ENCODE measurements at regions not wholly inside any gene's neighbourhood (a gene's known extent, or its start where the extent isn't known, plus 50 kb on each side); places are given as distances from the start of the nearest gene placed in this dataset.
"Not testable (repeated sequence)": the region's sequence is repeated elsewhere in the genome, so short reads cannot be mapped to it uniquely, and the experiment has no call there.

- WGBS: 83% methylated on average over 2 of the region's 2 CpGs
- Histone ChIP-seq H3K4me3 (no peak overlapping the region), H3K36me3 (no peaks in the 10 kb centered on the region), H3K9me3 (no peaks in the 10 kb centered on the region), H3K4me1 (no peaks in the 10 kb centered on the region), H3K27ac (replicated peaks in 1 of 4) (no peak overlapping the region), H3K27me3 (no peaks in the 10 kb centered on the region)
- TF ChIP-seq EP300 (IDR thresholded peaks at IDR 0.05) (no peak), CTCF (IDR thresholded peaks at IDR 0.05) (no peak), POLR2A (IDR thresholded peaks at IDR 0.05; ENCODE audit: low read depth) (no peak), POLR2AphosphoS5 (IDR thresholded peaks at IDR 0.05) (no peak)
- intact Hi-C loops (cut with DNase I): no loop called here
- no peak for DNase-seq (ENCODE audit: extremely low spot score)
Measured at GRCh38 chr3:67239353-67239752, 241.2 kb downstream of the KBTBD8 start.

GRCh38 chr3:67241084-67241483, 243.0 kb downstream of the KBTBD8 start:
- TF ChIP-seq CTCF (IDR thresholded peaks at IDR 0.05): no peak
- TF ChIP-seq POLR2AphosphoS5 (IDR thresholded peaks at IDR 0.05): no peak
- TF ChIP-seq EP300 (IDR thresholded peaks at IDR 0.05): no peak
- no peak for TF ChIP-seq POLR2A (IDR thresholded peaks at IDR 0.05; ENCODE audit: low read depth)
- DNase-seq (ENCODE audit: extremely low spot score): no peak
- Histone ChIP-seq H3K4me3 (no peak overlapping the region), H3K9me3 (no peaks in the 10 kb centered on the region), H3K4me1 (no peaks in the 10 kb centered on the region), H3K27ac (replicated peaks in 1 of 4) (no peak overlapping the region), H3K27me3 (no peaks in the 10 kb centered on the region), H3K36me3 (no peaks in the 10 kb centered on the region)
- 84% methylated on average over 4 of the region's 4 CpGs for WGBS
- intact Hi-C loops (cut with DNase I): no loop called here

DNA sequence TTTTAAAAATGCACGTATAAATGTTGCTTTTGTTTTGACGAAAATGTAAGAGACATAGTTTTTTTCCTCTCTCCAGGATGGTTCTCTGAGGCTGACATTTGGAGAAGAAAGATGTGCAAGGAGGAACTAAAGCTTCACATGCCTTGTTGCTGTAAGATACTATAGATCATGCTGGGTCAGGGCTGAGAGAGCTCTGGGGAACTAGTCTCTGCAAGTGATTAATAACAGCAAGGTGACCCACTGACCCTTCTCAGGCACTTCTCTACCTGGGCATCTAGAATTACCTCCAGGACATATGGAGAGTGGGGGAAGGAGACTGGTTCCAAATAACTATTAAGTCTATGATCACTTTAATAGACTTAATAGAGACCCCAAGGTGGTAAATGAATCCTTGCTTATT, 246.0 kb downstream of the KBTBD8 start:
- Histone ChIP-seq H3K4me1 (no peaks in the 10 kb centered on the region), H3K27me3 (no peaks in the 10 kb centered on the region), H3K27ac (replicated peaks in 1 of 4) (no peak overlapping the region), H3K36me3 (no peaks in the 10 kb centered on the region), H3K4me3 (no peak overlapping the region), H3K9me3 (no peaks in the 10 kb centered on the region)
- no peak for TF ChIP-seq POLR2A (IDR thresholded peaks at IDR 0.05; ENCODE audit: low read depth)
- no peak for TF ChIP-seq CTCF (IDR thresholded peaks at IDR 0.05)
- no peak for TF ChIP-seq POLR2AphosphoS5 (IDR thresholded peaks at IDR 0.05)
- TF ChIP-seq EP300 (IDR thresholded peaks at IDR 0.05): no peak
- 62% methylated on average over 2 of the region's 2 CpGs for WGBS
- DNase-seq (ENCODE audit: extremely low spot score): no peak
- intact Hi-C loops (cut with DNase I): no loop called here

DNA sequence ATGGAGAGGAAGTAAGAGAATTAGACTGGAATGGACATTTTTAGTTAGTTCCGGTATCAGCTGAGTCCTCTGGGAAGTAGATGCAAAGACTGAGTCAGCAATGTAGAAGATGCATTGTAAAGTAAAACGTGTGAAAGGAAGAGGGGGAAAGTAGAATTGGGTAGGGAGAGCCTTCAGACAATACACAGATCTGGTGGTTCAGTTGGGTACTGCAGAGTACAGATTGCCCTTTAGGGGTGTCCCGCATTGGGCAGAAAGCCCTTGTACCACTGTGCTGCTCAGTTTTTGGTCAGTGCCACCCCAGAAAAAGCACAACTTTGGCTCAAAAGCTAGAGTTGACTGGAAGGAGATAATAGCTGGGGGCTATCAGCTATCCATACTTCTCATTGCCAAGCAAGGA, 247.4 kb downstream of the KBTBD8 start:
- H3K9me3 ChIP-seq: no peaks in the 10 kb centered on the region
- TF ChIP-seq CTCF (IDR thresholded peaks at IDR 0.05): no peak
- TF ChIP-seq POLR2AphosphoS5 (IDR thresholded peaks at IDR 0.05): no peak
- no peak for TF ChIP-seq EP300 (IDR thresholded peaks at IDR 0.05)
- TF ChIP-seq POLR2A (IDR thresholded peaks at IDR 0.05; ENCODE audit: low read depth): no peak
- no peaks in the 10 kb centered on the region for H3K4me1 ChIP-seq
- no peaks in the 10 kb centered on the region for H3K27me3 ChIP-seq
- no peak overlapping the region for H3K27ac ChIP-seq (replicated peaks in 1 of 4)
- intact Hi-C loops (cut with DNase I): no loop called here
- no peak for DNase-seq (ENCODE audit: extremely low spot score)
- H3K36me3 ChIP-seq: no peaks in the 10 kb centered on the region
- H3K4me3 ChIP-seq: no peak overlapping the region
- WGBS: 72% methylated on average over 3 of the region's 3 CpGs

GRCh38 chr3:67248726-67249125, 250.6 kb downstream of the KBTBD8 start:
- TF ChIP-seq CTCF (IDR thresholded peaks at IDR 0.05) (no peak), EP300 (IDR thresholded peaks at IDR 0.05) (no peak), POLR2AphosphoS5 (IDR thresholded peaks at IDR 0.05) (no peak), POLR2A (IDR thresholded peaks at IDR 0.05; ENCODE audit: low read depth) (no peak)
- no peak overlapping the region for H3K27ac ChIP-seq (replicated peaks in 1 of 4)
- no peak for DNase-seq (ENCODE audit: extremely low spot score)
- H3K4me1 ChIP-seq: no peaks in the 10 kb centered on the region
- H3K9me3 ChIP-seq: peaks cover 0 to 5% (median 0%) of the 10 kb centered on the region in 4 donors
- 60% methylated on average over 3 of the region's 3 CpGs for WGBS
- intact Hi-C loops (cut with DNase I): no loop called here
- H3K4me3 ChIP-seq: no peak overlapping the region
- H3K27me3 ChIP-seq: no peaks in the 10 kb centered on the region
- H3K36me3 ChIP-seq: no peaks in the 10 kb centered on the region

DNA sequence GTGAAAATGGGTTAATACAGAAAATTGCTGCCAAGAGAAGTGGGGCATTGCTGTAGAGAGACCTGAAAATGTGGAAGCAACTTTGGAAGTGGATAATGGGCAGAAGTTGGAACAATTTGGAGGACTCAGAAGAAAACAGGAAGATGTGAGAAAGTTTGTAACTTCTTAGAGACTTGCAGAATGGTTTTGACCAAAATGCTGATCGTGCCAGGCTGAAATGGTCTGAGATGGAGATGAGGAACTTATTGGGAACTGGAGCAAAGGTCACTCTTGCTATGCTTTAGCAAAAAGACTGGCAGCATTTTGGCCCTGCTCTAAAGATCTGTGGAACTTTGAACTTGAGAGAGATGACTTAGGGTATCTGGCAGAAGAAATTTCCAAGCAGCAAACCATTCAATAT, 254.8 kb downstream of the KBTBD8 start:
- intact Hi-C loops (cut with DNase I); H3K27me3 ChIP-seq; H3K9me3 ChIP-seq; DNase-seq (ENCODE audit: extremely low spot score); H3K27ac ChIP-seq (replicated peaks in 1 of 4); H3K4me3 ChIP-seq; H3K4me1 ChIP-seq; H3K36me3 ChIP-seq: not testable (repeated sequence)
- 84% methylated on average over 1 of the region's 1 CpG for WGBS
